HEK293 (cell line): ENCODE measurements at regions not wholly inside any gene's neighbourhood (a gene's known extent, or its start where the extent isn't known, plus 50 kb on each side); places are given as distances from the start of the nearest gene placed in this dataset.

Experiments used
- CTCF ChIP-seq: fragments of 450-650 bp; formaldehyde crosslinking; IDR thresholded peaks from 2 replicates; pipeline ENCODE4 v1.5.1; 2016; ENCODE audit warnings: missing biosample characterization, missing genetic modification characterization
- WT1 ChIP-seq: fragments of 450-650 bp; formaldehyde crosslinking; IDR thresholded peaks from 2 replicates; pipeline ENCODE4 v1.5.1; 2016; ENCODE audit warnings: missing biosample characterization, missing genetic modification characterization
- ZNF776 ChIP-seq: fragments of 450-650 bp; formaldehyde crosslinking; IDR thresholded peaks from 2 replicates; pipeline ENCODE4 v1.5.0; 2017; ENCODE audit warnings: missing biosample characterization, missing genetic modification characterization, borderline replicate concordance
- ZNF792 ChIP-seq: fragments of 450-650 bp; formaldehyde crosslinking; IDR thresholded peaks from 2 replicates; pipeline ENCODE4 v1.5.1; 2016; ENCODE audit warnings: missing biosample characterization, missing genetic modification characterization
- TF ChIP-seq, protein P1 (sequence below): fragments of 450-650 bp; IDR thresholded peaks from 2 replicates; pipeline ENCODE4 v1.5.1; 2018; ENCODE audit warnings: missing biosample characterization, mild to moderate bottlenecking, missing genetic modification characterization

GRCh38 chr13:87131611-87132010, 539.6 kb upstream of the SLITRK5 start:
- no peak for TF ChIP-seq ZNF792 (tag by site-specific recombination)
- no peak for TF ChIP-seq WT1 (tag by site-specific recombination)
- no peak for TF ChIP-seq CTCF
- no peak for TF ChIP-seq ZNF776 (tag by site-specific recombination)
- TF ChIP-seq, protein P1, sequence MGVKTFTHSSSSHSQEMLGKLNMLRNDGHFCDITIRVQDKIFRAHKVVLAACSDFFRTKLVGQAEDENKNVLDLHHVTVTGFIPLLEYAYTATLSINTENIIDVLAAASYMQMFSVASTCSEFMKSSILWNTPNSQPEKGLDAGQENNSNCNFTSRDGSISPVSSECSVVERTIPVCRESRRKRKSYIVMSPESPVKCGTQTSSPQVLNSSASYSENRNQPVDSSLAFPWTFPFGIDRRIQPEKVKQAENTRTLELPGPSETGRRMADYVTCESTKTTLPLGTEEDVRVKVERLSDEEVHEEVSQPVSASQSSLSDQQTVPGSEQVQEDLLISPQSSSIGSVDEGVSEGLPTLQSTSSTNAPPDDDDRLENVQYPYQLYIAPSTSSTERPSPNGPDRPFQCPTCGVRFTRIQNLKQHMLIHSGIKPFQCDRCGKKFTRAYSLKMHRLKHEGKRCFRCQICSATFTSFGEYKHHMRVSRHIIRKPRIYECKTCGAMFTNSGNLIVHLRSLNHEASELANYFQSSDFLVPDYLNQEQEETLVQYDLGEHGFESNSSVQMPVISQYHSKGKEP (tag by site-specific recombination) = no peak
